Stimulated activated naive CD4-positive, alpha-beta T cell treated with Interleukin-2 at 50 U/mL for 16 hours (primary cell): ENCODE measurements at regions not wholly inside any gene's neighbourhood (a gene's known extent, or its start where the extent isn't known, plus 50 kb on each side); places are given as distances from the start of the nearest gene placed in this dataset.

ENCODE experiments used
- DNase-seq: peaks from one replicate; lab custom pipeline; 2025; lab: John Stamatoyannopoulos, UW

DNA sequence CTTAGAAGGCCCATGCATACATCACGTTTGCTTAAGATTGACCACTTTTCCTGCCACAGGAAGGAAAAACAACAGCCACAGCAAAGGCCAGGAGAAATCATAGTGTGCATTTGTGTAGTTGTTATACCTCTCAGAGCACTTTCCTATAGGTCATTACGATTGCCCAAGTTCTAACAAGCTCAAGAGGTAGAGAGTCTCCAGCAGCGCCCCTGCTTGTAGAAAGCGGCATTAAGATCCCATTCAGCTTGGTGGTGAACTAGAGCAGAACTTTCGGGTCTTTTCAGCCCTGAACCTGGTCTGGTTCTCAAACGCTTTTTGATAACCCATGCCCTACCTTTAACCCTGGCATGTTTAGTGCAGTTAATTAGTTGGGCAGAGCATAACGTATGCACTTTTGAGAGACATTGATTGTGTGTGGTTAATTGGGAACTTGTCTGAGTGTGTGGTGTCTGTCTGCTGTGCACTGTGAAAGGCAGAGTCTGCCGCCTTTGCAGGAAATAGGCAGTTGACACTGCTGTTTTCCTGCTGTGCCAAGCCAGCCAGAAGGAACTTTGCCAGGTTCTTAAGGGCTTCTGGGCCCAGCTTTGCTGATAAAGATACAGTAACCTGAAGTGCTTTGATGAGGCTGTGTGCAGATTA, 109.9 kb upstream of the CLMP start:
- DNase-seq: no peak

DNA sequence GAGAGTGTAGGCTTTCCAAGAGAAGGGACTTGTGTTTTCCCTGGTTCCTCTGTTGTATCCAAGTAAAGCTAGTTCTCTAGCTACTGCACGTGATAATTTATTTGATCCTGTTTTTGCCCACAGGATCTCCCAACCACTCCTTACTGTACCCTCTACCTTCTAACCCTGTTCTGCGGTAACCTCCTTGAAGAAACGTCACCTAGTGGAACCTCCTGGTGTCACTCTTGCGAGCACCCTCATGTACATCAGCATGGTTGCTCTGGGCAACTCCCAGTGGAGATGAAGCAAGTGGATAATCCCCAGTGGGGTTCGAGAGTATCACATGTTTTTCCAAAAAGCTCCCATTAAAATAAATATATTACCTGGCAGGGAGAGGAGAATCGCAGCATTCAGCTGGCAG, 108.9 kb upstream of the CLMP start:
- DNase-seq: no peak

DNA sequence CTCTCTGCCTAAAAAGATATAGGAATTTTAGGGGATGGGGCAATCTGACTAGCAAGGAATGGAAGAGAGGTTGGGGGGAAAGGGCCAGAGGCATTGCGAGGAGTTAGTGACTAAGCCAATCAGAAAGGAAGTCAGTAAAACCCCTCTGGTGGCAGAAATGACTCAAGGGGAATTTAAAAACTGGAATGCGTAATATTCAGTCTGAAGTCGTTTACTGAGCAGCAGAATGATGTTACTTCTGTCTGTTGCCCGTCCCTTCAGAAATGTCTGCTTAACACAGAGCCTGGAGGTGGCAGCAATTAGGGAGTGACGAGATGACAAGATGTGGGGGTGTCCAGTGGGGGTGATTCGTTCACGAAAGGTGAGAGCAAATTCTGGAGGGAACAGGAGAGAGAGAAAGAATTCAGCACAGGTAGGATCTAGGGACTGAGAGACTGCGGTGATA, 107.7 kb upstream of the CLMP start:
- DNase-seq: peak; percentile 19

DNA sequence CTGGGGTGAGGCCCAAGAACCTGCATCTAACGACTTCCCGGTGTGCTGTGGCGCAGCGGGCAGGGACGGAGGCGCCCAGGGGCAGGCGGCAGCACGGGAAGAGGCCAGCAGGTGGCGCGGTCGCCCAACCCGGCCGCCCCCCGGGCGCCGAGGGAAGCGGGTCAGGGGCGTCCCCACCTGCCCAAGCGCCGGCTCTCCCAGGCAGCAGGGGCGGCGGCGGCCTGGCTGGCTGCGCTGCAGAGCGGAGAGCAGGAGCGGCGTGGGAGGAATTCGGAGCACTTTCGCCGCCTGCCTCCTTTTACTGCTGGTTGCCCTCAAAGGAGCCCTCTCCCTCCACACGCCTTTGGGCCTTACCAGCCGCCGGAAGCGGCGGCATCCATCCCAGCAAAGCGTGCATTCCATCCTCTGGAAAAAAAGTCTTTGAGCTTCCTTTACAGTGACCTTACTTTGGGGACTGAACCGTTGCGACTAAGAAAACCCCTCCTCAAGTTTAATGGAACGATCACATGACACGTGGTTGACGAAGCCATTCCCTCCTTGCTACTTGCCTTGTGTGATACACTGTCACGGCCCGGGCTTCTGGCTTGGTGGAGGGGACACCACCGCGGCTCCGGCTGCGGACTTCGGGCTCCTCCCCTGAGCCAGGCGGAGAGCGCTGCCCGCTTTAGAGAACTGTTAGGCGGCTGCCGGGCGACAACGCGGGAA, 106.8 kb upstream of the CLMP start:
- DNase-seq: peak; percentile 62

DNA sequence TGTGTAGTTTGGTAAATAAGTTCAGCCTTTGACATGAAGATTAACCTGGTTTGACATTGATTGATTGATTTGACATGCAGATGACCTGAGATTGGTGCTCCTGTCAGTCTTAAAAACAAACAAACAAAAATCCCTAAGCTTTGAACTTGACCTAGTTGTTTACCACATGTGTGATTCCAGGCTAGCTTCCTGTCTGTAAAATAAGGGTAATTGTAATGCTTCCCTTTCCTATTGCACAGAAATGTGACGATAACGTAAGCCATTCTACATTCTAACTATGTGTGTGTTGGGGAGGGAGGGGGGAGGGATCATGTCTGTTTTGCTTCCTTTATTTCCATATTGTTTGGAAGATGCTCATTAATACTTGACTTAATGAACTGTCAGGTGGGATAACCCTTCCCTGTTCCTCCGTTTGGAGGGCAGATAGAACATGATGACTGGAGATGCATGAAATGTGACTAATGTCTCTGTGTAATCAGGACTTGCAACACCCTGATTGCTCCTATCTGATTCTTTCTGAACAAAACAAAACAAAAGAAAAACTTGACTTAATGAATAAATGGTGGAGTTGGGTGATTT, 106.1 kb upstream of the CLMP start:
- DNase-seq: no peak

DNA sequence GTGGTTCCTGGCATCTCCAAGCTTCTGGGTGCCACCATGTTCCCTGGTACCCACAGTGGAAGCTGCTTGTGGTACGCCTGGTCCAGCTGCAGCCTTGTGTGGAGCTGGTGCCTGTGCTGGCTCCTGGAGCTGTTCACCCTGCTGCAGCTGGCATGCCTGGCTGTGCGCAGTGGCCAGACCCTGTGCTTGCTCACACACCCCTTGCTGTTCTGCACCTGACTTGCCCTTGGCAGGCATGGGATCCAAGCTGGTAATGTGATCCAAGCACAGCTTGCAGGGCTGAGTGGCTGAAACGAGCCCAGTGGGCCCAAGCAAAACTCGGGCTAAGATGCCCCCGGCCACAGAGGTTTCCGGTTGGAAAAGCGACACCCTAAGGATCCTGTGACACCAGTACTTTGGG, 104.7 kb upstream of the CLMP start:
- DNase-seq: no peak

DNA sequence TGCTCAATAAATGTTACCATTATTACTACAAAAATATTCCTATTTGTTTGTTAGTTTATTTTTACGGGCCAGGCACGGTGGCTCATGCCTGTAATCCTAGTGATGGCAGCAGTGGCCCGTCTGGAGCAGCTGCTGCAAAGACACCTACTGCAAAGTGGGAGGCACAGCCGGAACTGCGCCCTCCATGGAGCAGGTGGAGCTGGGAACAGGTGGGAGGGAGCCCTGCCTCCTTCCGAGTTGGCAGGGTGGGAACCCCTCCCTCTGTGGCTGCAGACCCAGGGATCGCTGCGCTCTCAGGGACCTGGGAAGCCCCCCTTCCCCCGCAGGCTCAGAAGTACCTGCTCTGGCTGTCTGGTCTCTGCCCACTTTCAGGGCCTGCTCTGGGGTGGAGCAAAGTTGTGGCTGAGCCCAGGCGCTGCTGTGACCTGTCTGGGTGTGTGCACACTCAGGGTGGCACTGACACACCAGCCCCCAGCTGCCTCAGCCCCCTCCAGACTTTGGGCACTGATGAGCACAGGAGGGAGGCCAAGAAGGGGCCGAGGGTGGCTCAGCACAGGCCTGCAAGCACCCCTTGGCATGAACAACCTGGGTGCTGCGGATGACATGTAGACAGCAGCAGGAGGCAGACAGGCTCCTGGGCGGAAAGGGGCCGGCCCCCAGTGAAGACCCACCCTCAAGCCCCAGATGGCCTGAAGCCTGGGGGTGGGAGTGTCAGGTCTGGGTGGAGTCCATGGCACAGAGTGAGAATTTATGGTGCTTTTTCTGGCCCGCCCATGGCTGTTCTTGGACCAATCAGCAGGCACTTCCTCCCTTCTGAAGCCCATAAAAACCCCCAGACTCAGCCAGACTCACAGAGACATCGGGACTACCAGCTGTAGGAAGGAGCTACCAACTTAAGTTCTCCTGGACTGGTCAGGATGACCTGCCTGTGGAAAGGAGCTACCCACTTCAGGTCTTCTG, 103.7 kb upstream of the CLMP start:
- DNase-seq: no peak

DNA sequence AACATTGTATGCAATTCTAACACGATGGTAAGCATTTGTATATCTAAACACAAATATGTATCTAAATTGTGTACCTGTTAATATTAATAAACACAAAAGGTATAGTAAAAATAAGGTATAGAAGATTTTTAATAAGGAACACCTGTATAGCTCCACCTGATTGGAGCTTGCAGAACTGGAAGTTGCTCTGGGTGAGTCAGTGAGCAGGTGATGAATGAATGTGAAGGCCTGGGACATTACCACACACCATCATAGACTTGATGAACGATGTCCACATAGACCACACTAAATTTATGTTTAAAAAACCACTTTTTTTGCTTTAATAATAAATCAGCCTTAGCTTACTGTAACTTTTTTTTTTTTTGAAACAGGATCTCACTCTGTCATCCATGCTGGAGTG, 97.6 kb upstream of the CLMP start:
- DNase-seq: no peak

DNA sequence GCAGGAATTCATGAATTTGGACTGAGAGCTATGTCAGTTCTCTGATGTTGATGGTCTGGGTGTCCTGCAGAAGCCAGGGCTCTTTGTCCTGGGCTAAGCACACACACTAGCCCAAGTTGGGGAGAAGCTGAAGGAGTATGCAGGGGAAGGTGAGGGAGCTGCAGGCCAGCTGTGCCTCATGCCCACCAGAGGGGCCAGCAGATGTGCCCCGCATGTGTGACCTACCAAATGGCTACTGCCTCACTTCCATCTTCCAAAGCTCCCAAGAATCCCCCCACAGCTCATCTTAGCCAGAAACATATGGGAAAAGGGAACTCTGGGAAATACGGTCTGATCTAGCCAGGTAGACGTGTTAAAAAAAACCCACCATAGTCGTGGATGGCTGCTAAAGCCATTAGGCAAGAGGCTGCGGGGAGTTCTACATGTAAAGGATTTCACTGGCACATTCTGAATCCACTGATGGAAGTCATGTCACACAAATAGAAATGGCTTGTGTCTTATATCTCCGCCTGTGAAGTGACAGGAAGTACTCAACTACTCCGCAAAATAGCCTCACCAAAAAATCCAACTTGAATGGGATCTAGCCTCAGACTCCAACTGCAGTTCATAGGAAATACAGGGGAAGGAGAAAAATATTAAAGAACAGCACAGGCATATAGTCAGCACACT, 96.3 kb upstream of the CLMP start:
- no peak for DNase-seq

DNA sequence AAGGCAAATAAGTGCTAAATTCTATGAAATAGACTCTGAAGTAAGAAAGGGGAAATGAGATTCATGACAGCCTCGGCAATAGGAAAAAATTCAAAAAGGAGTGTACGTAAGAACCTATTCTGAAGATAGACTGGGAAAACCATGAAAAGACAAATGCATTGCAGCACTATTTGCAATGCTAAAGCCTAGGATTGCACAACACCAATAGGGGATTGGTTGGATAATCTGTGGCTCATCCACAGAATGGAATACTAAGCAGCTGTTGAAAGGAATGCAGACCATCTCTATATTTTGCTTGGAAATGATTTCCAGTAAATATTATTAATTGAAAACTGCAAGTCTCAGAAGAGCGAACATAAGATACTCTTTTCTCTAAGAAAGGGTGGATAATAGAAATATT, 91.7 kb upstream of the CLMP start:
- no peak for DNase-seq

DNA sequence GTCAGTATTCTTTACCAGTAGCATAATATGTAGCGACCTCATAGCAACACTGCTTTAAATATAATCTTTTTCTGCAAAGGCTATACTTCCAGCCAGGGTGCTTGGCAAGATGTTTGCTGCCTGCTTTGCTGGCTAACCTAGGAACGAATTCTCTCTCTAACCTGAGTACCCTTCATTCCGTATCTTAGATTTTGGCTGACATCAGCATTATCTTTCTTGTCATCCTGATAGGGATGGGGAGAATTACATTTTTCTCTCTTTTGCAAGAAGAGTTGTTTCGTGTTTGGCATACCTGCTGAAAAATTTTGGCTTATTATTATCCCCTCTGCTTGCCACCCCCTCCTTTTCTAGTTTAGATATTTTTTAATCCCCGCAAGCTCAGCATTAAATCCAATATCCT, 91.2 kb upstream of the CLMP start:
- no peak for DNase-seq

DNA sequence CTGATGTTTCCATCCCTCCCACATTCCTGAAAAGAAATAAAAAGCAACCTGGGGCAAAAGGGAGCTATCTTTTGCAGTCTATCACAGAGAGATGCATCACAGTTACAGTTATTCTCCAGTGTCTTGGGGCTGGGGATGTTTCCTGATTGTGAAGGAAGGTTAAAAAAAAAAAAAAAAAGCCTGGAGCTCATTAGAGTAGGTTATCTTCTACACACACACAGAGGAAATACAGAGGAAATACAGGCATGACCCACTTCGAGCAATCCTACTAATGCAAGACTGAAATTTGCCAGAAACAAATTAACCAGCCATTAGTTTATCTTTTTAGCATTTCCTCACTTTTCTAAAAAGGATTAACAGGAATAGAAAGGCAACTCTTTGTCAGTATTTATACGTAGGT, 89.4 kb upstream of the CLMP start:
- DNase-seq: no peak

DNA sequence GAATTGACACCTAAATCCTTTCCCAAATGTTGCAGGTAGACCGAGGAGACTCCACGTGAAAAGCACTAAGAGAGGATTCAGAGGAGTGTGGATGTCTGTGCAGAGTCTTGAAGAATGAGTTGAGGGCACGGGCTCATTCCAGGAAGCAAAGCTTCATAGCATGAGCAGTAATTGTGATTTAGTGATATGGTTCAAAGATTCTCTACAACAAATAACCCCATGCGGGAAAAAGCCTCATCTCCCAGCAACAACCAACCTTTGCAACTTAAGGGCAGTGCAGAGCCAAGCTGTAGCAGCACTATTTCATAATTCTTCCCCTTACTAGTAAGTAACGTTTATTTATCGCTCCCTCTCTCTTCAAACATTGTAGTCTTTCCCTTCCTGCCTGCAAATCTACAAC, 87.5 kb upstream of the CLMP start:
- DNase-seq: no peak

DNA sequence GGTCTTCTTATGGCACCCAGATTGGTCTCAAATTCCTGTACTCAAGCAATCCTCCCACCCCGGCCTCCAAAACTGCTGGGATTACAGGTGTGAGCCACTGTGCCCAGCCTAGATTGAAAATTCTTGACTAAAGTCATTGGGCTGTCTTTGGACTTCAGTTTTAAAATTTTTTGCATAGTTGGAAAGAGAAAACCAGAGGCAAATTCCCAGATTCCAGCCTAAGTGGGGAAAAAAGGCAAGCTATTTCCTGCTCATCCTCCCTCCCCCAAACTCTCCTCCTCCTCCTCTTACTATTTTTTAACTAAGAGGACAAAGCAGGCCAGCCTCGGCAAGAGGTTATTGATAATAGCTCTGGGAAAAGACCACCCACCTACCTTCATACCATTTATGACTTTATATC, 78.6 kb upstream of the CLMP start:
- DNase-seq: no peak

DNA sequence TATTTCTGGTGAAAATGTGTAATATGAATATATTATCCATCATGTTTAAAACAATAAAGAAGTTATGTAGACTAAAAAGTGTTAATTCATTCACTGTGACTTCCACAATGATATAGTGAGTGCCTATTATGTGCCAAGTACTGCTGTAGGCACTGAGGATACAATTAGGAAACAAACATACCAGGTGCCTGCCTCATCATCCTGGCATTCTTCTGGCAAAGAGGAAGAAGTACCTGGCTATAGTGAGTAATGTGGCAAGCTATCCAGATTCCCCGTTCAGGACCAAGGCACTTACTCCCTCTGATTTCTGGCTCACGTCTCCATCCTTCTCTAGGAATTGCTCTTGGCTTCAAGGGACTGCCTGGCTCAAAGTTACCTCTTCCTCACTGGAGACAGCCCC, 77.5 kb upstream of the CLMP start:
- DNase-seq: no peak

DNA sequence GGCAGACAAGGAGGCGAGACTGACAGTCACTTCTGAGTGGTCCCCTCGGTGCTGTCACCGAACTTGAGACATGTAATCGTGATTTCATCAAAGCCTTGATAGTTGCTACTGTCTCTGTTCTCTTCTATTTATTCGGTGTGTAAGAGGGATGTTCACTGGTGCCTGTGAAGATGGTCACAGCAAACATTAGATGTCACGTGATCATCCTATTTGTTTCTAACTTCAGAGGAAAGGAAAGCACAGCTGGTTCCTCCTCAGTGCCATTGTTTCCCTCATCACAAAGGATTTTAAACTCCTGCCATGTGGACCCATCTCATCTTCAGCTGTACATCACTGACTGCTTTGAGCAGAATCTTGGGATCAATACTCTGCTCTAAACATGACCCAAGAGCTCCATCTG, 73.1 kb upstream of the CLMP start:
- no peak for DNase-seq

DNA sequence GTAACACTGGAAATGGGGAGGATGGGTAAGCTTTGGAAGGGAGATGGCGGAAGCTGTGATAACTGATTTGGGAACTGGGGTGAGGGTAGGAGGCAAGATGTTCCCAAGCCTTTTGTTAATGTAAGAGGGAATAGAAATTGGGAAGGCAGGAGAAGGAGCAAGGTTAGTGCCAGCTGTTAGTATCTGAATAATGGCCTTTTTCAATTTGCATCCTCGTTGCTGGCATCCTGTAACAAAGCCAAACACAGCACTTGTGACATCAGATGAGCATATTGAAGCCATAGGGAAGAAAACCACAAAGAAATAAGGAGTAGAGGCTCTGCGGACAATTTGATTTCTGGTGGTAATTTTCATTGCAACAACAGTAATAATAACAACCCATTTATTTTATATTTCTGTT, 70.9 kb upstream of the CLMP start:
- no peak for DNase-seq

DNA sequence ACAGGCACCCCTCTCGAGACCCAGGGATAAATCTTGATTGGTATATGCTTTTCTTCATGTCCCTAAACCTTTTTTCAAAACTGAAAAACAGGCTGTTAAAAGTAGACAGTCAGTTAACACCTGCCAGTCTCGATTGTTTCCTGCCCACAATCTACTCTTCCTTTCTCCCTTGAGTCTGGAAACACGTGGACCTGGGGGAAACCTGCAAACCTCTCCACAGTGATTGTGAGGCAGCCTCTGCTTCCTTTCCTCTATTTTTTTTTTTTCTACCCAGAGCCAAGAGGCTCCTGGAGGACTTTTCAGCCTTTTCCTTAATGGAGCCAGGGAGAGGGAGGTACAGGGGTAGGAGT, 69.4 kb upstream of the CLMP start:
- no peak for DNase-seq

DNA sequence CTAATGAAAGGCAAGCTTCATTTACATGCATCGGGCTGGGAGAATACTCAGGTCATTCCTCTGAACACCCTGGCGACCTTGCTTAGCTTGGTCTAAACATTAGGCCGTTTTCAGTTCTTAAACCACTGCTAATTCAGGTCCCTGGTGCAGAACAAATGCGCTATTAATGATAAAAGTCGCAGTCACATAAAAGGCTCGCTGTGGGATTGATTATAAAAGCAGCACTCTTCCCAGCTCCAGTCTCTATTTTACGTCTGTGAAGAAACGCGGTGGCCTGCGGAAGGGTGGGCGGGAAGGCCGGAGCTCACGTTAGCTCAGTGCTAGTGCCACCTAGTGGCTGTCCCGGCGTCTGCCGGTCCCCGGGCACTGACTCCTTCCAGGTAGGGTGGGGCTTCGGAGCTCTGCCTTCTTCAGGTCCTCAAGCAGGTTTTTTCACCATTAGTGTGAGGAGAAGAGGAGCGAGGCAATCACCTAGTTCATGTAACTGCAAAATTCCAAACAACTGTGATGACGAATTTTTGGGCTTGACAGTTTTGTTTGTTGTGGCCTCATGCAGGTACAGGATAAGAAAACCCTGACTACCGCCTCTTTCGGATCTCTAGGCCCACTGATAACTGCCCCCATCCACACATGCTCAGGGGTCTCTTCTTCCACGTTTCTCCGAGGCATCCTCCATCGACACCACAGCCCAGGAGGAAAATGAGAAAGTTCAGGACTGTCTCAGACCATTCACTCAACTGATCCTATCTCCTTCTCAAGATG, 66.5 kb upstream of the CLMP start:
- peak; percentile 48 for DNase-seq

DNA sequence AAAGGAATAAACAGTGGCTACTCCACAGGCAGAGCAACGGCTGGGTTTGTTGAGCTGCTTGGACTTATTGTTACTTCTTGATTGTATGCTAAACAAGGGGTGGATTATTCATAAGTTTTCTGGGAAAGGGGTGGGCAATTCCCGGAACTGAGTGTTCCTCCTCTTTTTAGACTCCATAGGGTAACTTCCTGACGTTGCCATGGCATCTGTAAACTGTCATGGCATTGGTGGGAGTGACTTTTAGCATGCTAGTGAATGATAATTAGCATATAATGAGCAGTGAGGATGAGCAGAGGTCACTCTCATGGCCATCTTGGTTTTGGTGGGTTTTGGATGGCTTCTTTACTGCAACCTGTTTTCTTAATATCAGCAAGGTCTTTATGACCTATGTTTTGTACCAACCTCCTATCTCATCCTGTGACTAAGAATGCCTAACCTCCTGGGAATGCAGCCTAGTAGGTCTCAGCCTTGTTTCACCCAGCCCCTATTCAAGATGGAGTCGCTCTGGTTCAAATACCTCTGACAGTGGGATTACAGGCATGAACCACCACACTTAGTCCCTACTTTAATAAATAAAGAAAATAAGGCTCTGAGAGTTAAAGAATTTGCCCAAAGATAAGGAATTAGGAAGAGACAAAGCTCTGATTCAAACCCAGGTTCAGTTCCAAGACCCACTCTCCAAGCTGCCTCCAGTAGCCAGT, 65.6 kb upstream of the CLMP start:
- no peak for DNase-seq

DNA sequence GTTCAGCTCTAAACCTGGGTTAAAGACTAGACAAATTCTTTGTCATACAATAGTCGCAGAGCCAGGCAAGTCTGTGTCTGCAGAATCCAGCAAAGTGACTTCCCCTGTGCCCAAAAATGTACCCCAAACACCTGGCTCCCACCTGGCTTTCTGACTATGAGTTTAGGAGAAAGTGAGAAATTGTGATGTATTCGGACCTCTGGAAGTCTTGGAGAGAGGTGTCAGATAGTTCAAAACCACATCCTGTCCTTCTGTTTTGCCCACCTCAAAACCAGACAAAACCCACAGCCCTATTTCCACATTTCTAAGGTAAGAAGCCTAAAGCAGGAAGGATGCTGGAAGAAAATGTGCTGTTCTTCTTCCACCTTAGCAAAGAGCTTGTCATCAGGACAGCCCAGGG, 63.8 kb upstream of the CLMP start:
- DNase-seq: no peak
